Heart left ventricle (tissue), 13 donors: ENCODE measurements at regions not wholly inside any gene's neighbourhood (a gene's known extent, or its start where the extent isn't known, plus 50 kb on each side); places are given as distances from the start of the nearest gene placed in this dataset.

Experiments used
- POLR2A ChIP-seq, 2 donors: fragments of 450-650 bp; IDR thresholded peaks; one replicate each; pipeline ENCODE4 v1.6.1; 2017; ENCODE audit warnings: antibody characterized with exemption in 2 of 2, mild to moderate bottlenecking in 2 of 2, moderate library complexity in 2 of 2
- TF ChIP-seq, protein P1 (sequence below), 12 donors: fragments of 200-600 bp; sonication (generic) in 4 of 12; IDR thresholded peaks; one replicate each; pipeline versions ENCODE4 v1.5.0 to v1.8.0; 2018 to 2022; ENCODE audit warnings: antibody characterized with exemption in 12 of 12, mild to moderate bottlenecking in 5 of 12
- donor health status: ischemic (EF 13 %, LVEDD 7.1; RV severe dilation, severe dysfunction).
- donor health status: DM: no; HTN: yes; CAD: no.
- donor health status: DM: no; HTN: no; CAD: no.
- donor health status: ischemic (EF 25% LVEDD 6.9; RV normal size, moderate dysfunction).
- donor health status: ischemic (EF 25% LVEDD 5.7; RV mildly dilated, moderate dysfunction).
- donor health status: ischemic (EF 35%, LVEDD 5.7; RV mildly dilated, moderate dysfunction).
- donor health status: nonischemic (EF 11% LVEDD 7.7; RV severe dilation, severe dysfunction).
- donor health status: DM: yes; HTN: yes; CAD: no.
- donor health status: PGD.
- donor health status: ischemic (EF 29% LVEDD 5.4; RV normal size, mild dysfunction).
- donor health status: nonischemic (EF 23%, LVEDD 6.1; RV moderate dilation, normal function).

GRCh38 chr2:75790121-75790813 lies 79.6 kb upstream of the GCFC2 start:
- TF ChIP-seq POLR2A (IDR thresholded peaks at IDR 0.05) = no peak
- TF ChIP-seq, protein P1, sequence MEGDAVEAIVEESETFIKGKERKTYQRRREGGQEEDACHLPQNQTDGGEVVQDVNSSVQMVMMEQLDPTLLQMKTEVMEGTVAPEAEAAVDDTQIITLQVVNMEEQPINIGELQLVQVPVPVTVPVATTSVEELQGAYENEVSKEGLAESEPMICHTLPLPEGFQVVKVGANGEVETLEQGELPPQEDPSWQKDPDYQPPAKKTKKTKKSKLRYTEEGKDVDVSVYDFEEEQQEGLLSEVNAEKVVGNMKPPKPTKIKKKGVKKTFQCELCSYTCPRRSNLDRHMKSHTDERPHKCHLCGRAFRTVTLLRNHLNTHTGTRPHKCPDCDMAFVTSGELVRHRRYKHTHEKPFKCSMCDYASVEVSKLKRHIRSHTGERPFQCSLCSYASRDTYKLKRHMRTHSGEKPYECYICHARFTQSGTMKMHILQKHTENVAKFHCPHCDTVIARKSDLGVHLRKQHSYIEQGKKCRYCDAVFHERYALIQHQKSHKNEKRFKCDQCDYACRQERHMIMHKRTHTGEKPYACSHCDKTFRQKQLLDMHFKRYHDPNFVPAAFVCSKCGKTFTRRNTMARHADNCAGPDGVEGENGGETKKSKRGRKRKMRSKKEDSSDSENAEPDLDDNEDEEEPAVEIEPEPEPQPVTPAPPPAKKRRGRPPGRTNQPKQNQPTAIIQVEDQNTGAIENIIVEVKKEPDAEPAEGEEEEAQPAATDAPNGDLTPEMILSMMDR (IDR thresholded peaks at IDR 0.05) = no peak
